ENCODE measurements at regions not wholly inside any gene's neighbourhood (a gene's known extent, or its start where the extent isn't known, plus 50 kb on each side); places are given as distances from the start of the nearest gene placed in this dataset.
"Not testable (repeated sequence)": the region's sequence is repeated elsewhere in the genome, so short reads cannot be mapped to it uniquely, and the experiment has no call there.

GRCh38 chr14:106642090-106642489 is 1115.7 kb downstream of the TMEM121 start:
- Histone ChIP-seq H3K27me3 (ENCODE audit: insufficient read depth, poor library complexity, severe bottlenecking) (no peaks in the 10 kb centered on the region), H3K4me3 (replicated peaks; ENCODE audit: insufficient read depth, low read length) (no peak overlapping the region), H3K27ac (replicated peaks) (no peak overlapping the region)
- TF ChIP-seq REST (IDR thresholded peaks at IDR 0.05; ENCODE audit: insufficient replicate concordance, low read depth) (no peak), CTCF (IDR thresholded peaks at IDR 0.05; ENCODE audit: insufficient read depth, low read length) (no peak), GABPA (IDR thresholded peaks at IDR 0.05; ENCODE audit: low read depth) (no peak), SPI1 (IDR thresholded peaks at IDR 0.05; ENCODE audit: borderline replicate concordance, low read depth) (no peak), POLR2AphosphoS5 (IDR thresholded peaks at IDR 0.05; ENCODE audit: low read depth) (no peak)
- DNase-seq (ENCODE audit: low read depth in 1 of 2, low spot score in 1 of 2), result no peak

GRCh38 chr14:106642971-106643370 is 1116.6 kb downstream of the TMEM121 start:
- H3K4me3 ChIP-seq (replicated peaks; ENCODE audit: insufficient read depth, low read length); H3K27me3 ChIP-seq (ENCODE audit: insufficient read depth, poor library complexity, severe bottlenecking); H3K27ac ChIP-seq (replicated peaks); DNase-seq (ENCODE audit: low read depth in 1 of 2, low spot score in 1 of 2): not testable (repeated sequence)

GRCh38 chr14:106648874-106649273 is 1122.5 kb downstream of the TMEM121 start:
- H3K27ac ChIP-seq (replicated peaks); H3K4me3 ChIP-seq (replicated peaks; ENCODE audit: insufficient read depth, low read length); H3K27me3 ChIP-seq (ENCODE audit: insufficient read depth, poor library complexity, severe bottlenecking); DNase-seq (ENCODE audit: low read depth in 1 of 2, low spot score in 1 of 2): not testable (repeated sequence)

GRCh38 chr14:106651016-106651415 is 1124.6 kb downstream of the TMEM121 start:
- H3K27ac ChIP-seq (replicated peaks), result no peak overlapping the region
- H3K27me3 ChIP-seq (ENCODE audit: insufficient read depth, poor library complexity, severe bottlenecking), result no peaks in the 10 kb centered on the region
- DNase-seq (ENCODE audit: low read depth in 1 of 2, low spot score in 1 of 2), result no peak
- TF ChIP-seq CTCF (IDR thresholded peaks at IDR 0.05; ENCODE audit: insufficient read depth, low read length), result no peak
- no peak for TF ChIP-seq SPI1 (IDR thresholded peaks at IDR 0.05; ENCODE audit: borderline replicate concordance, low read depth)
- no peak for TF ChIP-seq POLR2AphosphoS5 (IDR thresholded peaks at IDR 0.05; ENCODE audit: low read depth)
- TF ChIP-seq GABPA (IDR thresholded peaks at IDR 0.05; ENCODE audit: low read depth), result no peak
- no peak for TF ChIP-seq REST (IDR thresholded peaks at IDR 0.05; ENCODE audit: insufficient replicate concordance, low read depth)
- no peak overlapping the region for H3K4me3 ChIP-seq (replicated peaks; ENCODE audit: insufficient read depth, low read length)

- TF ChIP-seq GABPA (IDR thresholded peaks at IDR 0.05; ENCODE audit: low read depth) (no peak), CTCF (IDR thresholded peaks at IDR 0.05; ENCODE audit: insufficient read depth, low read length) (no peak), REST (IDR thresholded peaks at IDR 0.05; ENCODE audit: insufficient replicate concordance, low read depth) (no peak)
- no peak for DNase-seq (ENCODE audit: low read depth in 1 of 2, low spot score in 1 of 2)
These were observed 1126.1 kb downstream of the TMEM121 start for GRCh38 chr14:106652494-106652893.

More at GRCh38 chr14:106652494-106652893, 1126.1 kb downstream of the TMEM121 start:
- Histone ChIP-seq H3K27ac (replicated peaks) (no peak overlapping the region), H3K4me3 (replicated peaks; ENCODE audit: insufficient read depth, low read length) (no peak overlapping the region), H3K27me3 (ENCODE audit: insufficient read depth, poor library complexity, severe bottlenecking) (no peaks in the 10 kb centered on the region)
